ENCODE measurements at regions not wholly inside any gene's neighbourhood (a gene's known extent, or its start where the extent isn't known, plus 50 kb on each side); places are given as distances from the start of the nearest gene placed in this dataset.

- no peak for TF ChIP-seq CTCF (IDR thresholded peaks at IDR 0.05)
- TF ChIP-seq EZH2phosphoT487 (IDR thresholded peaks at IDR 0.05) = no peak
- TF ChIP-seq EZH2 (IDR thresholded peaks at IDR 0.05) = no peak
These were observed 59.5 kb upstream of the CDKN2AIP start for GRCh38 chr4:183384983-183385382.

Data from neural progenitor cell (in vitro differentiated cells).